Right cardiac atrium (tissue), 5 donors: ENCODE measurements at regions not wholly inside any gene's neighbourhood (a gene's known extent, or its start where the extent isn't known, plus 50 kb on each side); places are given as distances from the start of the nearest gene placed in this dataset.

Experiments
- ATAC-seq, 2 donors: fragments of 200-7000 bp; cut with Tn5 transposase; one replicate each; pipeline versions ENCODE4 v1.8.0 to v1.9.1; 2020; ENCODE audit warnings: moderate library complexity in 2 of 2, mild to moderate bottlenecking in 1 of 2
- DNase-seq, 3 donors: peaks; one replicate each; pipeline ENCODE4 v3.0.0-alpha.2; 2020
- H3K27ac ChIP-seq: one replicate; pipeline ENCODE4 v1.5.1; 2013; ENCODE audit warnings: mild to moderate bottlenecking, low read length, control low read depth, moderate library complexity
- H3K27me3 ChIP-seq: one replicate; pipeline ENCODE4 v1.6.1; 2013; ENCODE audit not compliant: control insufficient read depth, insufficient read depth
- H3K4me1 ChIP-seq: one replicate; pipeline ENCODE4 v1.6.1; 2013; ENCODE audit warnings: low read length; ENCODE audit not compliant: control insufficient read depth, insufficient read depth
- H3K4me3 ChIP-seq: one replicate; pipeline ENCODE4 v1.5.1; 2013; ENCODE audit warnings: low read length, control low read depth
- H3K9me3 ChIP-seq: one replicate; pipeline ENCODE4 v1.6.1; 2013; ENCODE audit warnings: low read length; ENCODE audit not compliant: control insufficient read depth
- WGBS: extraction: QIAGEN DNeasy Blood & Tissue Kit; methylation state at CpG from one replicate; pipeline ENCODE4 v1.1.7; 2013; 5-methylcytosine and 5-hydroxymethylcytosine counted together
- intact Hi-C, 4 donors: fragments of 100-400 bp; cut with DNase I; formaldehyde crosslinking; loops; one replicate each; pipeline versions ENCODE4 v1.11.0 to v1.14.0; 2022 to 2023
- donor health status: healthy with polysubstance abuse.
- donor health status: DM: no; HTN: yes; CAD: no.
- donor health status: DM: no; HTN: no; CAD: no.
- donor health status: DM: no; HTN: yes; CAD: no; lungs with severe emphysema.
- donor health status: DM: yes; HTN: yes; CAD: no.

DNA sequence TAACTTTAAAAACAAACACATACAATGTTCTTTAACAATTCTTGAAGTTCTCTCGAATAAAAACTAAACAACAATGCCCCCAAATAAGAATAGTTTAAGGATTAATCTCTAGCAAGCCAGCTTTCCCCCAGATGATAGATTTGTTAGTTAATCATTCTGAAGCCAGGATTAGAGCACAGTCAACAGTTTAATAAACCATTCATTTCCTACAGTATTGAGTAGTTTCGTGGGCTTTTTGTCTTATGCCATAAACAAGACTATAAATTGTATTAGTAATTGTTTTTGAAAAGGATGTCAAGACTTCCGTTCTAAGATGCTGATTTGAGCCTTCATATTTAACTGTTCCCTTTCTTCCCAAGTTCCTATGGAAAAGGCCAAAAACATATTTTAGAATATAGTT is 136.6 kb downstream of the PIK3R1 start:
- 75% methylated on average over 3 of the region's 3 CpGs for WGBS
- H3K4me3 ChIP-seq, result no peak overlapping the region
- ATAC-seq, result no peak

DNA sequence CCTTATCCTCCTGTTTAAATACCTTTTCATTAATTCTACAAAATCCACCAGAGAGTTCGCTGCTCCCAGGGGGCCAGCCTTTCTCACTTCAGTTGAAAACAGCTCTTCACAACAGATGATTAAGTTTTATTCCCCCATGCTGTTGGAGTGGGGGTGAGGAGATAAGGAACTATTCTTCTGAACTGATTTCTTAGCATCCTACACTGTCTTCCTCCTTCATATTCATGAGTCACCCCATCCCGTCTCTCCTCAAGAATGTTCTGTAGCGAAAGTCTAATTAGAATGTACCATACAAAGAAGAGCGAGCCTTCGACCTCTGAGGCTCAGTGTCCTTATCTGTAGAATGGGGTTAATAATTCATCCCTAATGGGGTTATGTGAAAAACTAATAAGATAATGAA is 138.0 kb downstream of the PIK3R1 start:
- Histone ChIP-seq H3K4me3 (no peak overlapping the region), H3K27me3 (no peaks in the 10 kb centered on the region), H3K9me3 (no peaks in the 10 kb centered on the region), H3K27ac (no peak overlapping the region), H3K4me1 (no peaks in the 10 kb centered on the region)
- intact Hi-C loops, result no loop called here
- WGBS, result 86% methylated on average over 5 of the region's 5 CpGs
- DNase-seq (no peak), ATAC-seq (no peak)

More for the DNA sequence above, 136.6 kb downstream of the PIK3R1 start:
- no peak overlapping the region for H3K27ac ChIP-seq
- no peaks in the 10 kb centered on the region for H3K27me3 ChIP-seq
- H3K4me1 ChIP-seq, result no peaks in the 10 kb centered on the region
- intact Hi-C loops, result no loop called here
- H3K9me3 ChIP-seq, result no peaks in the 10 kb centered on the region
- no peak for DNase-seq

DNA sequence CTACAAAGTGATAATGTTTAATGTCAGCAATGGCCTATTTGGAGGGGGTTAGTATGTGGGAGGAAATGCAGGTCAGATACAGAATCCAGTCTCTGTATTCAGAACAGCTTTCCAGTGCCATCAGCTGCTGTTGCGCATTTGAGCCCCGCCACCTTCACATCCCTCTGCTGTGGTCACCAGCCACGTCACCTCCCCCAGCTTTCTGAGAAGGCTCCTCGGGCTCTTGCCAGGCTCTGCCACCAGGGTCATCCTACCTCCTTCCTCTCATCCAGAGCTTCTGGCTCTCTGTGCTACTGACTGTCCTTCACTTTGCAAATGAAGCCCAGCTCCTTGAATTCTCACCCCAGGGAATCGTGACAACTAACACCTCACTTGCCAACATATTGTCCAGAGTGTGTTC is 138.8 kb downstream of the PIK3R1 start:
- whole genome bisulfite sequencing, result 71% methylated on average over 5 of the region's 5 CpGs
- Histone ChIP-seq H3K27me3 (no peaks in the 10 kb centered on the region), H3K9me3 (no peaks in the 10 kb centered on the region), H3K4me3 (no peak overlapping the region), H3K4me1 (no peaks in the 10 kb centered on the region), H3K27ac (no peak overlapping the region)
- DNase-seq, result no peak
- intact Hi-C loops, result no loop called here
- no peak for ATAC-seq

DNA sequence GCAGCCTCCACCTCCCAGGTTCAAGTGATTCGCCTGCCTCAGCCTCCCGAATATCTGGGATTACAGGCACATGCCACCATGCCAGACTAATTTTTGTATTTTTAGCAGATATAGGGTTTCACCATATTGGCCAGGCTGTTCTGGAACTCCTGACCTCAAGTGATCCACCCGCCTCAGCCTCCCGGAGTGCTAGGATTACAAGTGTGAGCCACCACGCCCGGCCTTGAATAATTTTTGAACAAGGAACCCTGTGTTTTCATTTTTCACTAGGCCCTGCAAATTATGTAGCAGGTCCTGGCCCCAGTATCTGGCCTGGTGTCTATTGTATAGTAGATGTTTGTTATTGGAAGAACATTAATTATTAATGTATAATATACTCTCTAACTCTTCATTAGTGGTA is 140.7 kb downstream of the PIK3R1 start:
- ATAC-seq (no peak), DNase-seq (no peak)
- Histone ChIP-seq H3K9me3 (no peaks in the 10 kb centered on the region), H3K27me3 (no peaks in the 10 kb centered on the region), H3K27ac (no peak overlapping the region), H3K4me1 (no peaks in the 10 kb centered on the region), H3K4me3 (no peak overlapping the region)
- WGBS, result 98% methylated on average over 6 of the region's 6 CpGs
- intact Hi-C loops, result no loop called here

DNA sequence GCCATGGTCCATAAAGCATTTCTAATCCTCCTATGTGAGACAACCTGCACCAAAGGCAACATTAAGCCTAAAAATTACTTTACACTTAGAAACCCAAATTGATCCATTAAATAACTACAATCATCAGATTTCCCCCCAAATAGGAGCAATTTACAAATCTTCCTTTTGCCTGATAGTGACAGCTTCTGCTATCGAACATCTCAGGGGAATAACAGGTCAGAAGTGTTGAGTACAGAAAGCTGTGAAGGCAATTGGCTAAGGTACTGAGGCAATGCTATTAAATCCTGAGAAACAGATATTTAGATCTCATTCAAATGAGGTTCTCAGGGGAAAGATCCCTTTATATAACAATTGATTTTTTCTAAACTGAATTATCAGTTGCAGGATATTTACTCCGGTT is 141.1 kb downstream of the PIK3R1 start:
- no peaks in the 10 kb centered on the region for H3K4me1 ChIP-seq
- intact Hi-C loops, result no loop called here
- H3K9me3 ChIP-seq, result no peaks in the 10 kb centered on the region
- DNase-seq (no peak), ATAC-seq (no peak)
- no peaks in the 10 kb centered on the region for H3K27me3 ChIP-seq
- 74% methylated on average over 2 of the region's 2 CpGs for WGBS
- H3K27ac ChIP-seq, result no peak overlapping the region
- H3K4me3 ChIP-seq, result no peak overlapping the region

DNA sequence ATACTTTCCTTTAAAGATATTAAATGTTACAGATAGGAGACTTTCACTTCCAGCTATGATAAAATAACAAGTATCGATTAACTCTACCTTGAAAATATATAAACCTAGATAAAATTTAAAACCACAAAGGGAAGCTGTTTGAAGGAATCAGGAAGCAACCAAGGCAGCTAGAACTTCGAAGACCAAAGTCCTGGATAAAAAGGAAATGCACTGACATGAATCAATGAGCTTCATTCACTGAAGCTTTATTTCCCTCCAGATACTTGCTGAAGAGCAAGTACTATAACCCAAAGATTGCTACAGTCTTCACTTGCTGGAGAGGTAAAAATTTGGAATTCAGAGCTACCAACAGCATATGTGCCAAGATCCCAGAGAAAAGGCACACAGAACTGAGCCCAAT is 144.1 kb downstream of the PIK3R1 start:
- Histone ChIP-seq H3K27me3 (no peaks in the 10 kb centered on the region), H3K27ac (no peak overlapping the region), H3K4me1 (no peaks in the 10 kb centered on the region), H3K4me3 (no peak overlapping the region), H3K9me3 (no peaks in the 10 kb centered on the region)
- ATAC-seq, result no peak
- WGBS, result 75% methylated on average over 2 of the region's 2 CpGs
- intact Hi-C loops, result no loop called here
- DNase-seq, result no peak

DNA sequence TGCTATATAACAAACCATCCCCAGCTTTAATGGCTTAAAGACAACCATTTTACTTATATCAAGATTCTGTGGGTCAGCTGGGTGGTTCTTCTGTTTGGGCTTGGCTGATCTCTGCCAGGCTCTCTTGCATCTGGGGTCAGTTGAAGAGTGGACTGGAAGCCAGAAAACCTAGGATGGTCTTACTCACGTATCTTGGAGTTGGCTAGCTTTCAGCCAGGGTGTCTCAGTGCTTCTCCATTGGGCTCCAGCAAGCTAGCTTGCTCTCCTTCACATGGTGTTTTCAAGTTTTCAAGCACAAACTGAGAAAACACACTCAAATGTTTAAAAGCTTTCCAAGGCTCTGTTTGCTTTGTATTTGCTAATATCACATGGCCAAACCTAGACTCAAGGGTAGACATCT is 146.8 kb downstream of the PIK3R1 start:
- intact Hi-C loops, result no loop called here
- H3K27me3 ChIP-seq, result no peaks in the 10 kb centered on the region
- H3K4me3 ChIP-seq, result no peak overlapping the region
- H3K4me1 ChIP-seq, result no peaks in the 10 kb centered on the region
- DNase-seq, result no peak
- H3K27ac ChIP-seq, result no peak overlapping the region
- H3K9me3 ChIP-seq, result no peaks in the 10 kb centered on the region
- WGBS, result 87% methylated on average over 1 of the region's 1 CpG
- ATAC-seq, result no peak

DNA sequence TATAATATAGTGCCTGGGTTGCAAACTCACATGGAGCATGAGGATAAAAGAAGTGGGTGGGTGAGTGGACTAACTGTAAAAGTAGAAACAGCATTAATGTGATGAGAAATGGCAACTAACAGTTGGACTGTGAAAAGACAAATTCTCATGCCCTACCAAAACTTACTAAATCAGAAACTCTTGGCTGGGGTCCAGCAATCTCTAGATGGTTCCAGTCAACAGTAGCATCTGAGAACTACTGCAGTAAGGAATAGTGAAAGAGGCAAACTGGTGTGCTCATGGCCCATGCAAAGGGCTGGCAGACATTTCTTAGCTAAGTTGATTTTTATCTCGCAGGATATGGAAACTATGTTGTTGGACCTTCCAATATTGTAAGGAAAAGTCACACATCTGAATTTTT is 150.3 kb downstream of the PIK3R1 start:
- 98% methylated on average over 1 of the region's 1 CpG for WGBS
- H3K4me1 ChIP-seq, result no peaks in the 10 kb centered on the region
- DNase-seq, result no peak
- ATAC-seq, result no peak
- H3K4me3 ChIP-seq, result no peak overlapping the region
- H3K27ac ChIP-seq, result no peak overlapping the region
- intact Hi-C loops, result no loop called here
- H3K9me3 ChIP-seq, result no peaks in the 10 kb centered on the region
- no peaks in the 10 kb centered on the region for H3K27me3 ChIP-seq

DNA sequence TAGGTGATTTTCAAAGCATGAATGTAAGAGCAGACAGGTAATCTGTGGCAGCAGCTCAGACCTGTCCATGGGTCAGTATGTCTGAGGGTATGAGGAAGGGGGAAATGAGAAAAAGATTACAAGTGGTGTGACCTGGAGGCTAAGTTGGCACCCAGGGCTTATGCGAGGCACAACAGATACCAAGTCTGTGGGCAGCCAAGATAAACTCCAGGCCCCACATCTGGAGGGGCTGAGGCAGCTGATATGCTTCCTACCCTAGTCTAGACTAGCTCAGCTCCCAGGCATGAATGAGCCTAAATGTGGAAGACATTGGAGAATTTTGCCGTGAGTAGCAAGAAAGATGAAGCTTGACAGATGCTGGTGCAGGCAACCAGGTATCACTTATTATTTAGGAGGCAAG is 151.7 kb downstream of the PIK3R1 start:
- Histone ChIP-seq H3K27me3 (no peaks in the 10 kb centered on the region), H3K4me3 (no peak overlapping the region), H3K27ac (no peak overlapping the region), H3K4me1 (no peaks in the 10 kb centered on the region), H3K9me3 (no peaks in the 10 kb centered on the region)
- DNase-seq, result no peak
- intact Hi-C loops, result no loop called here
- 65% methylated on average over 2 of the region's 2 CpGs for WGBS
- ATAC-seq, result no peak

DNA sequence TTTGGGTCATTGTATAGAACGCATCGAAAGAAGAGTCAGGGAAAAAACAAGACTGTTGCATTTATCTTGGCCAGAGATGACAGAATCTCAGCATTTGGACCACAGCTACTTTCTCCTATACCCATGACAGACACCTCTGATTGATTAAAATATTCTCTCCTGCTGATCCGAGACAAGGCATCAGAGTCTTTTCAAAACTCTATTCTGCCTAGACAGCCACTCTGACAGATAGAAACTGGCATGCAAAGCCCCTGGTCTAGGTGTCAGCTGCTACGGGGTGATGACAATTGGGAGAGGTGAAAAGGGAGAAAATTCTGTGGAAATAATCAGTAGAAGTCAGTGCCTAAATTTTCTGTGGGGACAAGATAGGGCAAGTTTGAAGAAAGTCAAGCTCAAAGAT is 152.2 kb downstream of the PIK3R1 start:
- DNase-seq, result no peak
- ATAC-seq, result no peak
- H3K27me3 ChIP-seq, result no peaks in the 10 kb centered on the region
- H3K9me3 ChIP-seq, result no peaks in the 10 kb centered on the region
- intact Hi-C loops, result no loop called here
- H3K4me3 ChIP-seq, result no peak overlapping the region
- no peak overlapping the region for H3K27ac ChIP-seq
- 74% methylated on average over 4 of the region's 4 CpGs for WGBS
- H3K4me1 ChIP-seq, result no peaks in the 10 kb centered on the region

DNA sequence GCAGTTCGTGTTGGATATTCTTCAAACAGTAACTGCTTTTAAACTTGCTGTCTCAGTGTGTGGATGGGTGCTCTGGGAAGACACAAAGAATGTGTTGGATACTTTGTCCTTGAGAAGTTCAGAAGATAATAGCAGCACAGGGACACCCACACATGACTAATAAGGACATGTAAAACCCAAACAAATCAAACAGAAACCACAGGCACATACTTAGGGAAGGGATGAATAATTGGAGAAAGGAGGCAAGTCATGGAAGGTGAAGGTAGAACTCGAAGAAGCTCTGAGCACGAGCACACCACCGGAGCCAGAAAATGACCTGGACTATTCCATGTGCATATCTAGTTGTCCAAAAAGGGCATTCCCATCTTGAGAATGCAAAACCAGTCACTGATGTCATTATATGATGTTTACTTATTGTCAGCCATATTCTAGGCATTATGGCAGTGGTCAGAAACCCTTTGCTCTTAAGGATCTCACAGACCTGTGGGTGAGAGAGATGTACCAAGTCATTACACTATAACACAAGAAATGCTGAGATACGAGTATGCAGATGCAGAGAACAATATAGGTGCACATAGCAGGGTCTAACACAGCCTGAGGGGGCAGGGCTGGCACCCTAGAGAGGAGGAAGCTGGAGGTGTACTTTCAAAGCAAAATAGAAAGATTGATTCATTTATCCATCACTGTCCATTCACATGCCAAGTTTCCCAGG is 152.9 kb downstream of the PIK3R1 start:
- H3K4me3 ChIP-seq, result no peak overlapping the region
- ATAC-seq (no peak), DNase-seq (no peak)
- no peaks in the 10 kb centered on the region for H3K9me3 ChIP-seq
- intact Hi-C loops, result no loop called here
- no peaks in the 10 kb centered on the region for H3K4me1 ChIP-seq
- no peaks in the 10 kb centered on the region for H3K27me3 ChIP-seq
- no peak overlapping the region for H3K27ac ChIP-seq
- WGBS, result 91% methylated on average over 5 of the region's 5 CpGs

DNA sequence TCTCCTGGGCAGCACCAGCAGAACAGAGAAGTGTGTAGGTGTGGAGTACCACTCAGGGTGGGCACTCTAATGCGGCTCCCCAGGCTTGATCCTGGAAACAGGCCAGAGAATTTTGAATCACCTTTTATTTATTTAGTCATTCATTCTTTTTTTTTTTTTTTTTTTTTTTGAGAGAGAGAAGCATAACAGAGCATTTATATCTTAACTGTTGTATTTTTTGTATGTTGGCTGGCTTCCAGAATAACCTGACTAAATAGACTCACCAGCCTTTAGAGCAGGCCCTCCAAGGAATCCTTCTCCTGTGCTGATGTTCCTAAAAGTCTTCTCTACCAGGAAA is 153.4 kb downstream of the PIK3R1 start:
- H3K4me3 ChIP-seq, result no peak overlapping the region
- 72% methylated on average over 1 of the region's 1 CpG for WGBS
- H3K4me1 ChIP-seq, result no peaks in the 10 kb centered on the region
- H3K27me3 ChIP-seq, result no peaks in the 10 kb centered on the region
- no peaks in the 10 kb centered on the region for H3K9me3 ChIP-seq
- no peak overlapping the region for H3K27ac ChIP-seq
- ATAC-seq (no peak), DNase-seq (no peak)
- intact Hi-C loops, result no loop called here
